ENCODE measurements at regions not wholly inside any gene's neighbourhood (a gene's known extent, or its start where the extent isn't known, plus 50 kb on each side); places are given as distances from the start of the nearest gene placed in this dataset.
"Not testable (repeated sequence)": the region's sequence is repeated elsewhere in the genome, so short reads cannot be mapped to it uniquely, and the experiment has no call there.

DNA sequence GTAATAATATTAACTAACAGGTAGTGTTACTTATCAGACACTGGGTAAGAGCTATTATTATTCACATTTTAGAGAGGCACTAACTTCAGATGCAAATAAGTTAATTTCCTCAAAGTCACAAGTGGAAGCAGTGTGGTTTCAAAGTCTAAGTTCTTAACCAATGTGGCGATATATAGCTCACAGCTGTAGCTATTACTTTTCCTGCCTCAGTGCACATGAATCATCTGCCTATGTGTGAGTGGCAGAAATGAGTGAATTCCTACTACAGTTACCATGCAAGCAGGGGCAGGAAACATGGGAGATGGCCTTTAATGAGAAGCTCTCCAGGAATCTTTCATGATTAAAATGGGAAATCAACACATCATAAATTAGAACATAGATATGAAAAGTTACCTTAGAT is 126.2 kb upstream of the EYA4 start:
- no peak for DNase-seq (ENCODE audit: low read depth)

- DNase-seq (ENCODE audit: low read depth): no peak
Observed at GRCh38 chr6:133115946-133116345, 125.2 kb upstream of the EYA4 start.

DNA sequence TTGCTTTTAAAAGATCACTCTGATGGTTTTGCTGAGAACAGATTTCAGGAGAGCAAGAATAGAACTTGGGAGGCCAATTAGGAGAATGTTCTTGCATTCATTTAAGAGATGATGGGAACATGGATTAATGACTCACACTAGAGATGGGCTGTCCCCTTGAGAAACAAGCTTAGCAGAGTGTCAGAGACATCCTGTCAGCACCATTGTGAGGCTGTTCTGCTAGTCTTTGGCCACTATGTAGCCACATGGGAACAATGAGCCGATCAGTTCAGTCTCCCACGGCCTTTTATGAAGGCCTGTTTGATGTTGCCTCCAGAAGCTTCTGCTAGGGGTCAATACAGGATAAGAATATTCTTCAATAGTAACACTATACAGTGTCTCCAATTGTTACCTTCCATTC is 113.0 kb upstream of the EYA4 start:
- no peak for DNase-seq (ENCODE audit: low read depth)

GRCh38 chr6:133129556-133129955 is 111.6 kb upstream of the EYA4 start:
- DNase-seq (ENCODE audit: low read depth): no peak

DNA sequence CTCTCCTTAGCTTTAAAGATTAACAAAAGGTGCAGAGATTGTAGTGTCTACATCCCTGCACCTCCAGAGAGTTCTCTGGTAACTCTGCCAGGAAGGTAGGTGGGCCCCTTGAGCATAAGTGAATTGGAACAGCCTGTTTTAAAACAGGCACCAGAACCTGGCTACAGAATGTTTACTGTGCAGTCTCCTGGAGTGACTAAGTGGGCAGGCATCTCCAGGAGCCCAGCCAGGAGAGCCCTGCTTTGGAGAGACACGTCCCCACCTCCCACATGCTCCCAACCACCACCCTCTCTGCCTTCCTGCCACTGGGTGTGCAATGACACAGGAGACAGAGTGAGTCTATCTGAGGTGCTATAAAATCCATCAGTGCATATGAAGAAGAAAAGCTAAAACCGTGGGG is 110.3 kb upstream of the EYA4 start:
- no peak for DNase-seq (ENCODE audit: low read depth)

DNA sequence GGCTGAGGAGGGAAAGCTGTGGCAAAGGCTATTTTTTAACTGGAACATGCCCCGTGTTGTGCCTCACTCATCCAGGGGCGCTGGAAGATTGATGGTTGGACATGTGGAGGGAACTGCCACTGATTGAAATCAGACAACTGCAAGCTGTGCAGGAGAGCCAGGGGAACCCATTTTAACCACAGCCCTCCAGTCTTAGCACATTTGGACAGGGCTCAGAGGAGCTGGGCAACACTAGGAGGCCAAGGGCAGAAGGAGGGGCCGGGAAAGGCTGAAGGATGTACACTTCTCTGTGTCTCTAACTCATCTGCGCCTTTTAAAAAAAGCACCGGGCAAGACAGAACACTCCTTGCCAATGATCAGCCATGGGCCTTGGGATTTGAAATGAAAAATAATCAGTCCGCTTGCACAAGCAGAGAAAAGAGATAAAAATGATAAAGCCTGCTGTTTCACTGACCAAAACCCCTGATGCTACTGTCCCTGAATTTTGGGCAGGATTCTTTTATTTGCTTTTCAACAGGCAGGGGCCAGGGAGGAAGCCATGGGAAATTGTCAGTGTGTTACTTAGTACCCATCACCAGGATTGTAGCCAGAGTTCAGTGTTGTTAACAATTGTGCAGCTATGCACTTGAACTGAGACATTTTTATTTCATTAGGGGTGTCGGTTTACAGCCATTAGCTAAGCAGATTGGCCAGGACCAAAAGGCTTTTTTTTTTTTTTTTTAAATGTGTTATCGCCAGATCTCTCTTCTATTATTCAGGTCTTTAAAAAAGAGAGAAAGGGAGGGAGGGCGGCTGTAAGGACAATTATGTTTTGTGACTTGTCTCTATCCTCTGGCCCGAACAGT is 109.3 kb upstream of the EYA4 start:
- DNase-seq (ENCODE audit: low read depth): no peak

DNA sequence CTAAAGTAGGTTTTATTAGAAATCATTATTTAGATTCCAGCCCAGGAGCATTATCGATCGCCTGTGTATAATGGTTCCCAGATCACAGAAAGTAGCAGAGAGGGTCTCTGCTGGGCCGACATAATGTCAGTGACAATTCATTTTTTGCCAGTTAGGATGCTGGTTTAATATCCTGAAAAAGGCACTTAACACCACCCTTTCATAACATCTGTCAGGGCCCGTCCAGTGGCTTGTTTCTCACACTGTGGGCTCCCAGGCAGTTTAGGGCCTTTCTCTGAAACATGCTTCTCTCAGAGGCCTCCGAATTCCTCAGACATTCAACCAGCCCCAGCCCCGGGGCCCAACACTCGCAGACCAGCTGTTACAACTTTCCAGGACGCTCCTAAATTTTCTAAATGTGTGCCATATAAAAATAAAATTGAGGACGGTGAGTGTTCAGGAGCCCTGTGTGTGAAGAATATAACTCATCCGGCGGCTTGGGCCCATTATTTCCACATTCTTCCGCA is 108.6 kb upstream of the EYA4 start:
- DNase-seq (ENCODE audit: low read depth): no peak

- no peak for DNase-seq (ENCODE audit: low read depth)
Observed at GRCh38 chr6:133136177-133136880, 104.8 kb upstream of the EYA4 start.

DNA sequence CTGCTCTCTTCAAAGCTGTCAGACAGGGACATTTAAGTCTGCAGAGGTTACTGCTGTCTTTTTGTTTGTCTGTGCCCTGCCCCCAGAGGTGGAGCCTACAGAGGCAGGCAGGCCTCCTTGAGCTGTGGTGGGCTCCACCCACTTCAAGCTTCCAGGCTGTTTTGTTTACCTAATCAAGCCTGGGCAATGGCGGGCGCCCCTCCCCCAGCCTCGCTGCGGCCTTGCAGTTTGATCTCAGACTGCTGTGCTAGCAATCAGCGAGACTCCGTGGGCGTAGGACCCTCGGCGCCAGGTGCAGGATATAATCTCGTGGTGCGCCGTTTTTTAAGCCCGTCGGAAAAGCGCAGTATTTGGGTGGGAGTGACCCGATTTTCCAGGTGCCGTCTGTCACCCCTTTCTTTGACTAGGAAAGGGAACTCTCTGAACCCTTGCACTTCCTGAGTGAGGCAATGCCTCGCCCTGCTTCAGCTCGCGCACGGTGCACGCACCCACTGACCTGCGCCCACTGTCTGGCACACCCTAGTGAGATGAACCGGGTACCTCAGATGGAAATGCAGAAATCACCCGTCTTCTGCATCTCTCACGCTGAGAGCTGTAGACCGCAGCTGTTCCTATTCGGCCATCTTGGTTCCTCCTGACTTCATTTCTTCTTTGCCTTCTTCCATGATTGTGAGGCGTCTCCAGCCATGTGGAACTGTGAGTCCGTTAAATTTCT is 93.5 kb upstream of the EYA4 start:
- not testable (repeated sequence) for DNase-seq (ENCODE audit: low read depth)

DNA sequence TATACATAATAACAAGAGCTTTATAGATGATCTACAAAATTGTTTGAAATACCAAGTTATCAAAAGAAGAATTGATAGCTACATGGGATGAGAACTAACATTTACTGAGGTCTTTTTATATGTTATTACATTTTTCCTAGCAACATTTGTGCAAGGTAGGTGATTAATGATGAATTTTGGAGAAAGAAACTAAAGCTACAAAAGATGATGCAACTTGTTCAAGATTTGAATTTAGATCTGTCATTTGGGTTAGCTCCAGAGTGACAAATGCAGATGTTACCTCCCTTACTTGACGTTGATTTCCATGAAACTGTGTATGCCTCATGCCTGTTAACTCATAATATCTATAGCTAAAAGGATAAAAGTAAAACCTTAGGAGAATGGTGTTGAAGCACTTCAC is 84.5 kb upstream of the EYA4 start:
- DNase-seq (ENCODE audit: low read depth): no peak

GRCh38 chr6:133157995-133158394 is 83.2 kb upstream of the EYA4 start:
- no peak for DNase-seq (ENCODE audit: low read depth)

DNA sequence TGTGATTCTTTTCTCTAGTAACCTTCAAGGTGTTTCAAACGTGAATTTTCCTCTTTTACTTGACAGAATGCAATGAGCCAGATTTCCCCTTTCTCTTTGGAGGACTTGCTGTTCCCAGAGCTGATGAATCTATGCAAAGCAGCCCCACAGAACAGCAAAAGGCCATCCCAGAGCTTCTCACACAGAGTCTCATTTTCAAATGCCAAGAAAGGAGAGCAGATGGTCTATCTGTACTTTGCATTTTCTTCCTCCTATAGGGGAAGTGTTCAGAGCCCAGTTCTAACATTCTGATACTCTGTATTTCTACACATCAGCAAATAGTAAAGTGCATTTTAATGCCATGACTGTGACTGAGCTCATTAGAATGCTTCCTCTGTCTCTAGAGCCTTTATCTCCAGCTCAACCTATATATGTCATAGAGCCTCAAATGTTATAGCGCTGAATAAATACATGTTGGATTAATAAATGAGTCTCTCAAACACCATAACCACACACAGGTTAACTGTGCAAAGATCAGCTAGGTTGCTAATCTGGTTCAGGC is 81.8 kb upstream of the EYA4 start:
- DNase-seq (ENCODE audit: low read depth): no peak

DNA sequence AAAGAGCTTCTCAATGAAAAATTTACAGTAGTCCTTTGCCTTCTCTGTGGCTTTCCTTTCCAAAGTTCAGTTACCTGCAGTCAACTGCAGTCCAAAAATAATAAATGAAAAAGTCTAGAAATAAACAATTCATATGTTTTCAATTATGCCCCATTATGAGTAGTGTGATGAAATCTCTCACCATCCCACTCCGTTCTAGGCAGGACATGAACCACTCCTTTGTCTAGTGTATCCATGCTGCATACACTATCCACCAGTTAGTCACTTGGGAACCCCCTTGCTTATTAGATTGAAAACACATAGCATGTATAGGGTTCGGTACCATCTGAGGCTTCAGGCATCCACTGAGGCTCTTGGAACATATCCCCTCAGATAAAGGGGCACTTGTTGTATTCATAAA is 80.6 kb upstream of the EYA4 start:
- DNase-seq (ENCODE audit: low read depth): no peak

- no peak for DNase-seq (ENCODE audit: low read depth)
Observed at GRCh38 chr6:133165235-133165634, 75.9 kb upstream of the EYA4 start.

DNA sequence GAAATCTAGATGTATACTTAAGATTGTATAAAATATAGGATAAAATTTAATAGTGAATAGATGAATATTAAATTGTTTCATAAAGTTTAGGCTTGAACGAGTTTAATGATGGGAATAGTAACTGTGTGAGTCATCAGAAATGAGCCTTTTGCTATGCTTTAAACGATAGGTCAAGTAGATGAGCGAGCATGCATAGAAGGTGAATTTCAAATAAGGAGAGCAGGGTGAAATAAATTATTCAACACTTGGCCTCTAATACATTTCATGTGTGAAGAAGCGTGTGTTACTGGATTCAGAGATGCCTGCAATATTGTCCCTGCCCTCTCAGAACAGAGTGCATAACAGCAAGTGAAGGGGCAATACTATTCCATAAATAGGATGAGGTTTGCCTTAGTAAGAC is 74.4 kb upstream of the EYA4 start:
- no peak for DNase-seq (ENCODE audit: low read depth)

GRCh38 chr6:133169901-133170300 is 71.3 kb upstream of the EYA4 start:
- no peak for DNase-seq (ENCODE audit: low read depth)

- no peak for DNase-seq (ENCODE audit: low read depth)
Observed at GRCh38 chr6:133170602-133171001, 70.6 kb upstream of the EYA4 start.

- no peak for DNase-seq (ENCODE audit: low read depth)
Observed at GRCh38 chr6:133171989-133172604, 69.1 kb upstream of the EYA4 start.

- no peak for DNase-seq (ENCODE audit: low read depth)
Observed at GRCh38 chr6:133173276-133173675, 67.9 kb upstream of the EYA4 start.

DNA sequence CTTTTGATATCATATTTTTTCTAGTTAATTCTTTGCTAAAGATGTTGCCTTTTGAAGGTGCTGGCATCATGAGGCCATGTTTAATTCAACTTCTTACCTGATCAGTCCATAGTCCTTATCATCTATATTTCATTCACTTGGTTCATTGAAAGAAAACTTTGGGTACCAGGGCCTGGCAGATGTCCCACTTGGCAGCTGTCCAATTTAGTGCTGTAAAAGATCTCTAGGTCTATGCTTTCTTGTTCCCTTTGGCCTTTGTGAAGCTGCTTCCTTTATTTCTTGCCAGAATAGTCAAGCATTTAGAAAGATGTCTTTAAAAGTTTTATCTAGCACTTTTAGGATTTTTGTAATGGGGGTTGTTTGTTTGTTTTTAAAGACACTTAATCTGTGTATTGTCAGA is 61.7 kb upstream of the EYA4 start:
- no peak for DNase-seq (ENCODE audit: low read depth)

GRCh38 chr6:133183691-133184090 is 57.5 kb upstream of the EYA4 start:
- no peak for DNase-seq (ENCODE audit: low read depth)

- DNase-seq (ENCODE audit: low read depth): no peak
Observed at GRCh38 chr6:133184798-133185372, 56.3 kb upstream of the EYA4 start.

All from stimulated activated CD8-positive, alpha-beta memory T cell treated with anti-CD3 and anti-CD28 coated beads, Interleukin-15, amount 100 ng/mL, for 24 hours (primary cell).